HepG2 (cell line): ENCODE measurements at regions not wholly inside any gene's neighbourhood (a gene's known extent, or its start where the extent isn't known, plus 50 kb on each side); places are given as distances from the start of the nearest gene placed in this dataset.

Experiments
- ATAC-seq: fragments of 200-7000 bp; cut with Tn5 transposase; 3 replicates; pipeline ENCODE4 v1.9.1; 2020; ENCODE audit warnings: mild to moderate bottlenecking, moderate library complexity
- BruUV-seq: library from RNA; stranded (reverse); fragments of 400-500 nt; replicated peaks from 2 replicates; lab custom pipeline; 2021; lab: Mats Ljungman, UMichigan
- CTCF ChIA-PET: fragments of 300-600 bp; formaldehyde crosslinking; extraction: SDS; loops from one replicate; lab custom pipeline; 2021; ENCODE audit warnings: low total read pairs, inconsistent platforms, low intra/inter-chr PET ratio; lab: Yijun Ruan, JAX
- POLR2A ChIA-PET: fragments of 350-600 bp; sonication (Branson Sonifier 250); formaldehyde crosslinking; loops from one replicate; lab custom pipeline; 2020; ENCODE audit warnings: antibody characterized with exemption, inconsistent platforms; lab: Yijun Ruan, JAX
- DNase-seq: peaks from one replicate; pipeline ENCODE4 v3.0.0-alpha.2; 2015; ENCODE audit warnings: low spot score
- FAIRE-seq: peaks from 3 replicates; lab custom pipeline; 2011; peaks lifted over from hg19 to GRCh38; lab: Jason Lieb, UNC
- H2AFZ ChIP-seq: one replicate; pipeline ENCODE4 v1.6.1; 2011; ENCODE audit warnings: low read length, inconsistent platforms
- H3K27ac ChIP-seq: fragments of 300-600 bp; 3 replicates; pipeline ENCODE4 v1.8.0; 2011; ENCODE audit warnings: mixed run types, mild to moderate bottlenecking, mixed read lengths, low read length, inconsistent platforms; ENCODE audit not compliant: insufficient read depth; ENCODE audit errors: extremely low read length
- H3K27me3 ChIP-seq, 2 experiments: fragments of 200-600 bp in 1 of 2; 2 replicates in 1 of 2; 3 replicates in 1 of 2; pipeline versions ENCODE4 v1.6.0 to v1.8.0; 2011; ENCODE audit warnings: low read length in 2 of 2, mild to moderate bottlenecking in 2 of 2, moderate library complexity in 2 of 2, inconsistent platforms in 1 of 2; ENCODE audit not compliant: insufficient read depth in 2 of 2, control insufficient read depth in 1 of 2
- H3K36me3 ChIP-seq, 2 experiments: fragments of 200-600 bp in 1 of 2; replicated peaks in 1 of 2; 2 replicates in 1 of 2; 3 replicates in 1 of 2; pipeline versions ENCODE4 v1.5.1 to v1.8.0; 2011; ENCODE audit warnings: low read length in 2 of 2, inconsistent platforms in 1 of 2; ENCODE audit not compliant: insufficient read depth in 2 of 2, control insufficient read depth in 1 of 2
- H3K4me1 ChIP-seq: 2 replicates; pipeline ENCODE4 v1.5.1; 2012; ENCODE audit warnings: low read length, inconsistent platforms; ENCODE audit not compliant: insufficient read depth
- H3K4me2 ChIP-seq: 2 replicates; pipeline ENCODE4 v1.6.0; 2011; ENCODE audit warnings: low read depth, low read length, inconsistent platforms
- H3K4me3 ChIP-seq, 3 experiments: fragments of 200-600 bp in 1 of 3; sonication (generic), shearing (Covaris generic) in 1 of 3; replicated peaks in 1 of 3; 2 replicates each; pipeline ENCODE4 v1.5.1; 2011 to 2016; ENCODE audit warnings: low read length in 3 of 3, inconsistent platforms in 2 of 3, low read depth in 2 of 3, mild to moderate bottlenecking in 2 of 3, control low read depth in 1 of 3, mixed read lengths in 1 of 3; ENCODE audit not compliant: insufficient read depth in 1 of 3
- H3K79me2 ChIP-seq: one replicate; pipeline ENCODE4 v1.6.1; 2011; ENCODE audit warnings: low read length, inconsistent platforms; ENCODE audit not compliant: insufficient read depth
- H3K9ac ChIP-seq: 2 replicates; pipeline ENCODE4 v1.6.0; 2011; ENCODE audit warnings: mild to moderate bottlenecking, low read depth, low read length, inconsistent platforms; ENCODE audit not compliant: insufficient read depth
- H3K9me3 ChIP-seq: 2 replicates; pipeline ENCODE4 v1.5.1; 2012; ENCODE audit warnings: mild to moderate bottlenecking, low read length
- H4K20me1 ChIP-seq: 2 replicates; pipeline ENCODE4 v1.6.0; 2011; ENCODE audit warnings: inconsistent platforms, mild to moderate bottlenecking, low read length, moderate library complexity; ENCODE audit not compliant: insufficient read depth
- EED ChIP-seq: sonication (generic); formaldehyde crosslinking; IDR thresholded peaks from 2 replicates; pipeline ENCODE4 v1.5.0; 2020; ENCODE audit warnings: mild to moderate bottlenecking, missing genetic modification reagents
- FOXK1 ChIP-seq: sonication (generic); formaldehyde crosslinking; IDR thresholded peaks from 2 replicates; pipeline ENCODE4 v1.4.0; 2020; ENCODE audit warnings: low read depth, missing genetic modification reagents, borderline replicate concordance
- HMG20A ChIP-seq: IDR thresholded peaks from 2 replicates; pipeline ENCODE4 v1.6.1; 2016; ENCODE audit warnings: borderline replicate concordance
- MBD4 ChIP-seq: IDR thresholded peaks from 2 replicates; pipeline ENCODE4 v1.6.1; 2012; ENCODE audit warnings: low read length, inconsistent platforms, borderline replicate concordance
- MLLT10 ChIP-seq: sonication (generic); formaldehyde crosslinking; IDR thresholded peaks from 2 replicates; pipeline ENCODE4 v1.4.0; 2020; ENCODE audit warnings: missing genetic modification reagents
- RXRA ChIP-seq: sonication (generic); formaldehyde crosslinking; IDR thresholded peaks from 2 replicates; pipeline ENCODE4 v1.5.1; 2020; ENCODE audit warnings: missing genetic modification reagents
- SIN3A ChIP-seq: IDR thresholded peaks from 2 replicates; pipeline ENCODE4 v1.6.1; 2011; ENCODE audit warnings: low read depth, mild to moderate bottlenecking, control low read depth, low read length, borderline replicate concordance
- SKIL ChIP-seq: sonication (generic); formaldehyde crosslinking; IDR thresholded peaks from 2 replicates; pipeline ENCODE4 v1.8.0; 2022; ENCODE audit warnings: missing genetic modification reagents, mild to moderate bottlenecking, moderate library complexity, borderline replicate concordance
- ZNF343 ChIP-seq: sonication (generic); formaldehyde crosslinking; IDR thresholded peaks from 2 replicates; pipeline ENCODE4 v1.4.0; 2020; ENCODE audit warnings: mild to moderate bottlenecking, missing genetic modification reagents
- ZNF512 ChIP-seq: sonication (generic); formaldehyde crosslinking; IDR thresholded peaks from 2 replicates; pipeline ENCODE4 v1.4.0; 2020; ENCODE audit warnings: mild to moderate bottlenecking, missing genetic modification reagents
- ZNF569 ChIP-seq: sonication (generic); formaldehyde crosslinking; IDR thresholded peaks from 2 replicates; pipeline ENCODE4 v1.5.0; 2020; ENCODE audit warnings: mild to moderate bottlenecking, missing genetic modification reagents, moderate library complexity, borderline replicate concordance
- ZNF772 ChIP-seq: sonication (generic); formaldehyde crosslinking; IDR thresholded peaks from 2 replicates; pipeline ENCODE4 v1.5.0; 2020; ENCODE audit warnings: mild to moderate bottlenecking, missing genetic modification reagents
- ZNF788 ChIP-seq: sonication (generic); formaldehyde crosslinking; IDR thresholded peaks from 2 replicates; pipeline ENCODE4 v1.5.0; 2020; ENCODE audit warnings: mild to moderate bottlenecking, missing genetic modification reagents, borderline replicate concordance
- WGBS: methylation state at CpG from one replicate; pipeline ENCODE4 v1.1.6; 2017; ENCODE audit warnings: low lambda C conversion rate; 5-methylcytosine and 5-hydroxymethylcytosine counted together
- in situ Hi-C: cut with HindIII; loops from 2 replicates; pipeline ENCODE4 v1.10.0; 2017; ENCODE audit warnings: low pct_unique_long_range_greater_than_20kb; ENCODE audit not compliant: extremely low pct_ligation_motif_present
- intact Hi-C: fragments of 100-400 bp; cut with micrococcal nuclease; formaldehyde crosslinking; loops from one replicate; pipeline ENCODE4 v1.10.0; 2022; ENCODE audit not compliant: unreplicated experiment

GRCh38 chr12:86660488-86661147, 404.4 kb upstream of the MGAT4C start (continued):
- TF ChIP-seq ZNF512 (CRISPR knock-in tag), result no peak
- TF ChIP-seq EED (CRISPR knock-in tag), result no peak

- CTCF ChIA-PET, result no interaction called here
- Histone ChIP-seq H3K4me1 (no peaks in the 10 kb centered on the region), H4K20me1 (no peaks in the 10 kb centered on the region), H3K27me3 (no peaks in the 10 kb centered on the region), H3K9ac (no peak overlapping the region), H3K36me3 (no peaks in the 10 kb centered on the region), H2AFZ (no peak overlapping the region), H3K4me3 (no peak overlapping the region), H3K4me2 (no peak overlapping the region), H3K9me3 (no peaks in the 10 kb centered on the region), H3K27ac (no peak overlapping the region), H3K79me2 (no peaks in the 10 kb centered on the region)
- DNase-seq, result no peak
- intact Hi-C loops (no loop called here), in situ Hi-C loops (no loop called here)
- WGBS, result 0% methylated on average over 2 of the region's 2 CpGs
- no TSS peak for BruUV-seq
- TF ChIP-seq MBD4 (no peak), SIN3A (no peak), RXRA (CRISPR knock-in tag) (no peak), MLLT10 (CRISPR knock-in tag) (no peak), ZNF343 (CRISPR knock-in tag) (no peak), ZNF569 (CRISPR knock-in tag) (no peak), HMG20A (CRISPR knock-in tag) (no peak), ZNF772 (CRISPR knock-in tag) (no peak), FOXK1 (CRISPR knock-in tag) (no peak), SKIL (CRISPR knock-in tag) (no peak), ZNF788 (CRISPR knock-in tag) (no peak)
- ATAC-seq, result no peak
- POLR2A ChIA-PET, result no interaction called here
- FAIRE-seq, result no peak
These were observed 403.8 kb upstream of the MGAT4C start for GRCh38 chr12:86659985-86660384.
